Smooth muscle cell (in vitro differentiated cells): ENCODE measurements at regions not wholly inside any gene's neighbourhood (a gene's known extent, or its start where the extent isn't known, plus 50 kb on each side); places are given as distances from the start of the nearest gene placed in this dataset.

ENCODE experiments used
- DNase-seq: peaks from one replicate; lab custom pipeline; 2025; ENCODE audit not compliant: unreplicated experiment; lab: John Stamatoyannopoulos, UW
- H2AFZ ChIP-seq: fragments of 200-600 bp; sonication (generic); 2 replicates; pipeline ENCODE4 v1.6.0; 2016; ENCODE audit warnings: antibody characterized with exemption, low read depth, mild to moderate bottlenecking
- H3F3A ChIP-seq: fragments of 200-600 bp; sonication (generic); 2 replicates; pipeline ENCODE4 v1.6.0; 2017; ENCODE audit warnings: antibody characterized with exemption, low read depth
- H3K27ac ChIP-seq: fragments of 200-600 bp; sonication (generic); 2 replicates; pipeline ENCODE4 v1.5.1; 2016; ENCODE audit warnings: low read depth, mild to moderate bottlenecking
- H3K27me3 ChIP-seq: fragments of 200-600 bp; sonication (generic); 2 replicates; pipeline ENCODE4 v1.6.1; 2016; ENCODE audit warnings: low read depth, mild to moderate bottlenecking
- H3K36me3 ChIP-seq: fragments of 200-600 bp; sonication (generic); 2 replicates; pipeline ENCODE4 v1.5.1; 2016; ENCODE audit warnings: low read depth
- H3K4me1 ChIP-seq: fragments of 200-600 bp; sonication (generic); 2 replicates; pipeline ENCODE4 v1.5.1; 2016; ENCODE audit warnings: low read depth
- H3K4me2 ChIP-seq: fragments of 200-600 bp; sonication (generic); 2 replicates; pipeline ENCODE4 v1.6.0; 2016; ENCODE audit warnings: mild to moderate bottlenecking
- H3K4me3 ChIP-seq: fragments of 200-600 bp; sonication (generic); 2 replicates; pipeline ENCODE4 v1.5.1; 2016; ENCODE audit warnings: mild to moderate bottlenecking
- H3K79me2 ChIP-seq: fragments of 200-600 bp; sonication (generic); 2 replicates; pipeline ENCODE4 v1.6.0; 2016; ENCODE audit warnings: low read depth, mild to moderate bottlenecking
- H3K9ac ChIP-seq: fragments of 200-600 bp; sonication (generic); 2 replicates; pipeline ENCODE4 v1.6.0; 2016; ENCODE audit warnings: low read depth
- H3K9me3 ChIP-seq: fragments of 200-600 bp; sonication (generic); replicated peaks from 2 replicates; pipeline ENCODE4 v1.5.1; 2016; ENCODE audit warnings: low read depth
- H4K20me1 ChIP-seq: fragments of 200-600 bp; sonication (generic); 2 replicates; pipeline ENCODE4 v1.6.0; 2016; ENCODE audit warnings: low read depth
- WGBS: methylation state at CpG from one replicate; pipeline ENCODE4 v1.1.7; 2016; ENCODE audit warnings: low lambda C conversion rate; 5-methylcytosine and 5-hydroxymethylcytosine counted together
- TF ChIP-seq, protein P1 (sequence below): fragments of 200-600 bp; sonication (generic); IDR thresholded peaks from 2 replicates; pipeline ENCODE4 v1.5.1; 2017; ENCODE audit warnings: borderline replicate concordance, mild to moderate bottlenecking, antibody characterized with exemption; ENCODE audit not compliant: insufficient read depth, poor library complexity, severe bottlenecking

DNA sequence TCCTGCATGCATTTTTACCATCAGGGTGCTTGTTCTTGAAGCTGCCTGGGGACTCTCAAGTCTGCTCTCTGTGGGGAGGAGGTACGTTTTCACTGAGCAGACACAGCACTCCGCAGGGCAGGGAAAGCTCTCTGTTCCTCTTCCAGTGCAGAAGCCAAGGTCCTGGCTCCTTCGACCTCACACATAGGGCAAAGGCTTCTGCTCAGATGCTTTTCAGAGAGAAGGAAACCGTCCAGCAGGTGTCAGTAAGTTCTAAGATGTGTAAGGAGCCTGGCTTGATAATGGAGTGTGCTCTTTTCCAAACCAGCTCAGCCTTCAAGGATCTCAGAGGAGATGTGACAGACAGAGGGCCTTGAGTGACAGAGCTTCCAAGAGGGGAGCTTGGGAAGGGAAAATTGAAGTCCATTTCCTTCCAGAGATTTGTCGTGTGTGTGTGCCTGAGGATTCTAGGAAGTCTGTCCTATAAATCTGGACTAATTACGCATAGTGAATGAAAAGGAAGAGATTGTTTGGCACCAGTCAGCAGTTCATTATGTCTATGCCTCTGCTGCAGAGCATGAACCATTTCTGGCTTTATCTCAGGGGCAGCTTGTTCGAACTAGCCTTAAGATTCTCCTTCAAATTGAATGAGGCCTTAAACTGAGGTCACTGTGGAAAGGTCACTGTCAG is 67.3 kb upstream of the UPP2 start:
- DNase-seq: no peak
- Histone ChIP-seq H3K9me3 (no peaks in the 10 kb centered on the region), H3F3A (no peaks in the 10 kb centered on the region), H3K79me2 (no peaks in the 10 kb centered on the region), H2AFZ (no peak overlapping the region), H3K36me3 (no peaks in the 10 kb centered on the region), H3K4me1 (no peaks in the 10 kb centered on the region), H4K20me1 (no peaks in the 10 kb centered on the region), H3K4me2 (no peak overlapping the region), H3K27ac (no peak overlapping the region), H3K4me3 (no peak overlapping the region), H3K9ac (no peak overlapping the region), H3K27me3 (peaks cover 27% of the 10 kb centered on the region)
- TF ChIP-seq, protein P1, sequence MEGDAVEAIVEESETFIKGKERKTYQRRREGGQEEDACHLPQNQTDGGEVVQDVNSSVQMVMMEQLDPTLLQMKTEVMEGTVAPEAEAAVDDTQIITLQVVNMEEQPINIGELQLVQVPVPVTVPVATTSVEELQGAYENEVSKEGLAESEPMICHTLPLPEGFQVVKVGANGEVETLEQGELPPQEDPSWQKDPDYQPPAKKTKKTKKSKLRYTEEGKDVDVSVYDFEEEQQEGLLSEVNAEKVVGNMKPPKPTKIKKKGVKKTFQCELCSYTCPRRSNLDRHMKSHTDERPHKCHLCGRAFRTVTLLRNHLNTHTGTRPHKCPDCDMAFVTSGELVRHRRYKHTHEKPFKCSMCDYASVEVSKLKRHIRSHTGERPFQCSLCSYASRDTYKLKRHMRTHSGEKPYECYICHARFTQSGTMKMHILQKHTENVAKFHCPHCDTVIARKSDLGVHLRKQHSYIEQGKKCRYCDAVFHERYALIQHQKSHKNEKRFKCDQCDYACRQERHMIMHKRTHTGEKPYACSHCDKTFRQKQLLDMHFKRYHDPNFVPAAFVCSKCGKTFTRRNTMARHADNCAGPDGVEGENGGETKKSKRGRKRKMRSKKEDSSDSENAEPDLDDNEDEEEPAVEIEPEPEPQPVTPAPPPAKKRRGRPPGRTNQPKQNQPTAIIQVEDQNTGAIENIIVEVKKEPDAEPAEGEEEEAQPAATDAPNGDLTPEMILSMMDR: peak; percentile 62
- 38% methylated on average over 7 of the region's 7 CpGs for WGBS

DNA sequence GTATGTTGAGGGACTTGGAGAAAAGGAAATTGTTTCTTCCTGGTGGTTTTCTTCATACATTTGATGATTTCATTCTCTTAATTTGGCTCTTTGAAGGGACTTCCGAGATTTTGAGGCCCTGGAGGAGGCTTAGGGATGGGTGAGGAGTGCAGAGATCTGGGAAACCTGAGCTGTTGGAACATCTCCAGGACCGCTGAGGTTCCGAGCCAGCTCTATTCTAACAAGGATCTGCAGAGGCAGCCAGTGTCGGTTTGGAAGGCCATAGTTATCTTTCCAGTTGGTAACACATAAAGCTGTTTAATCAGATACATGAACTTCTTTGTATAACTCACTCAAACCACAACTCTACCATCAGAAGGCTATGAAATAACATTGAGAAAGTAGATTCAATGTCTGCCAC is 70.3 kb upstream of the UPP2 start:
- Histone ChIP-seq H3K4me2 (no peak overlapping the region), H2AFZ (no peak overlapping the region), H3K9me3 (no peaks in the 10 kb centered on the region), H3K9ac (no peak overlapping the region), H3K27me3 (peaks cover 19% of the 10 kb centered on the region), H3K4me3 (no peak overlapping the region), H3F3A (no peaks in the 10 kb centered on the region), H3K36me3 (no peaks in the 10 kb centered on the region), H3K27ac (no peak overlapping the region), H4K20me1 (no peaks in the 10 kb centered on the region), H3K79me2 (no peaks in the 10 kb centered on the region), H3K4me1 (no peaks in the 10 kb centered on the region)
- TF ChIP-seq, protein P1: no peak
- DNase-seq: no peak
- 84% methylated on average over 4 of the region's 4 CpGs for WGBS

DNA sequence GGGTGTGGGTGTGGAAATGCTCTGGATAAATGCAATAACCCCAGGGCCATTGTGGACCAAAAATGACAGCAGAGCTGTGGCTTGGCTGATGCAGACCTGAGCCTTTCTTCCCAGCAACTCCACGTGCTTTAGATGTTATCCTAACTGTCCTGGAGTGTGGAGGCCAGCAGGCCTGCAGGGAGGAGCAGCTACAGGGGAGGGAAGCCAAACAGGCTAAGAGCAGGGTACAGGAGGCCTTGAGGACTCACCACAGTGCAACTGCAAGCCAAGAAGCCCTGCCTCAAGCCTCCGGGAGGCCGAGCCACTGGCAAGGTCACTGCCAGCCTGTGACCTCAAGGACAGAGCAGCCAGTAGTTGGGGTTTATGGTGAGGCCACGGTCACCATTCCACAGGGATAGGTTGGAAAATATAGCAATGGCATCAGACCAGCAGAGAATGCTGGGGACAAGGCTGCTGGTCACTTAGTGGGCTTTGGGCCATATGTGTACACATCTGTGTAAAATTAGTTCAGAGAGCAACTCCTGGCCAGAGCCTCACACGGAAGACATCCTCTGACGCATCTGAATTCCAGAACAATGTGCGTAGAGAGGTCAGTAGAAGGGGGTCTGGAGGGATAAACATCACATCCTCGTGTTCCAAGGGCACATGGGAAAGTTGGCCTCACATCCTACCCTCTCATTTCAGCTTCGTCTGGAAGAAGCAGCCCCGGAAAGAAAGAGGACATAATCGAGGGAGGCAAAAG is 76.2 kb upstream of the UPP2 start:
- H3K79me2 ChIP-seq: no peaks in the 10 kb centered on the region
- TF ChIP-seq, protein P1: no peak
- H3K4me3 ChIP-seq: no peak overlapping the region
- no peaks in the 10 kb centered on the region for H3K9me3 ChIP-seq
- H3K9ac ChIP-seq: no peak overlapping the region
- no peaks in the 10 kb centered on the region for H3F3A ChIP-seq
- H3K27ac ChIP-seq: no peak overlapping the region
- no peaks in the 10 kb centered on the region for H3K36me3 ChIP-seq
- no peak overlapping the region for H3K4me2 ChIP-seq
- DNase-seq: no peak
- H2AFZ ChIP-seq: no peak overlapping the region
- H3K27me3 ChIP-seq: peaks cover 5% of the 10 kb centered on the region
- H3K4me1 ChIP-seq: no peaks in the 10 kb centered on the region
- no peaks in the 10 kb centered on the region for H4K20me1 ChIP-seq
- whole genome bisulfite sequencing: 86% methylated on average over 11 of the region's 11 CpGs
